Astrocyte of the cerebellum (primary cell): ENCODE measurements at regions not wholly inside any gene's neighbourhood (a gene's known extent, or its start where the extent isn't known, plus 50 kb on each side); places are given as distances from the start of the nearest gene placed in this dataset.
"Not testable (repeated sequence)": the region's sequence is repeated elsewhere in the genome, so short reads cannot be mapped to it uniquely, and the experiment has no call there.

Experiments used
- DNase-seq: peaks from one replicate; pipeline ENCODE4 v3.0.0-alpha.2; 2011; ENCODE audit warnings: low read depth
- H3K4me3 ChIP-seq: 2 replicates; pipeline ENCODE4 v1.5.1; 2011; ENCODE audit warnings: mild to moderate bottlenecking, low read depth, low read length, moderate library complexity
- in situ Hi-C: cut with HindIII; loops from 2 replicates; pipeline ENCODE4 v1.10.0; 2017; ENCODE audit warnings: low sequenced_read_pairs
- TF ChIP-seq, protein P1 (sequence below): IDR thresholded peaks from 2 replicates; pipeline ENCODE4 v1.5.1; 2012; ENCODE audit warnings: low read length, low read depth, moderate library complexity, mild to moderate bottlenecking; ENCODE audit errors: missing control alignments

DNA sequence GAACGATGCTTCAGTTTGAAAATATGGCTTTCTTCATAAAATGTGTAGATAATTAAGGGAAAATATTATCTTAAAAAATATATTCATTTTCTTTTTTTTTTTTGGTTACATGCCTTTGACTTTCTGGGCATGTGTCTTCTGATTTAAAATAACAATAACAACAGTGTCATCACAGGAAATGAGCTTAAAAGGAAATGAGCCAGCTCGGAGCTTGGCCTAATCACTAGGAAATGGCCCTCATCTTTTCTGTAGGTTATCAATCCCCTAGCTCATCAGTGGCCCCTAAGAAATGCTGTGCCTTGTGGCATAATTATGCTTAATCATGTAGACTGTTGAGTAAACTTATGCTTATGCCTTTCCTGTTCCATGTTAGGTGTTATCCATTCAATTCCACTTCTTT, 141.8 kb upstream of the FHL2 start:
- TF ChIP-seq, protein P1, sequence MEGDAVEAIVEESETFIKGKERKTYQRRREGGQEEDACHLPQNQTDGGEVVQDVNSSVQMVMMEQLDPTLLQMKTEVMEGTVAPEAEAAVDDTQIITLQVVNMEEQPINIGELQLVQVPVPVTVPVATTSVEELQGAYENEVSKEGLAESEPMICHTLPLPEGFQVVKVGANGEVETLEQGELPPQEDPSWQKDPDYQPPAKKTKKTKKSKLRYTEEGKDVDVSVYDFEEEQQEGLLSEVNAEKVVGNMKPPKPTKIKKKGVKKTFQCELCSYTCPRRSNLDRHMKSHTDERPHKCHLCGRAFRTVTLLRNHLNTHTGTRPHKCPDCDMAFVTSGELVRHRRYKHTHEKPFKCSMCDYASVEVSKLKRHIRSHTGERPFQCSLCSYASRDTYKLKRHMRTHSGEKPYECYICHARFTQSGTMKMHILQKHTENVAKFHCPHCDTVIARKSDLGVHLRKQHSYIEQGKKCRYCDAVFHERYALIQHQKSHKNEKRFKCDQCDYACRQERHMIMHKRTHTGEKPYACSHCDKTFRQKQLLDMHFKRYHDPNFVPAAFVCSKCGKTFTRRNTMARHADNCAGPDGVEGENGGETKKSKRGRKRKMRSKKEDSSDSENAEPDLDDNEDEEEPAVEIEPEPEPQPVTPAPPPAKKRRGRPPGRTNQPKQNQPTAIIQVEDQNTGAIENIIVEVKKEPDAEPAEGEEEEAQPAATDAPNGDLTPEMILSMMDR: no peak
- H3K4me3 ChIP-seq: no peak overlapping the region
- no peak for DNase-seq
- in situ Hi-C loops: no loop called here

DNA sequence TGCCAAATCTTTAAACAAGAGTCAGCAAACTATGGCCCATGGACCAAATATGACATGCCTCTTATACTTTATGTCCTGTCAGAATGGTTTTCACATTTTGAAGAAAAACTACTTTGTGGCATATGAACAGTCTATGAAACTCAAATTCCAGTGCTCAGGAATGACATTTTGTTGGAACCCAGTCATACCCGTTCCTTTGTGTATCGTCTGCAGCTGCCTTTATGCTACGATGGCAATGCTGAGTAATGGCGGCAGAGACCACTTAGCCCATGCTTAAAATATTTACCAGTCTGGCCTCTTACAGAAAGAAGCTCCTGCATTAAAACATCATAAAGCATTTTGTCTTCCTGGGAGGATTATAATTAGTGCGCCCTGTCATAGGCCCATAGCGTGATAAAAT, 140.5 kb upstream of the FHL2 start:
- no peak overlapping the region for H3K4me3 ChIP-seq
- DNase-seq: no peak
- in situ Hi-C loops: no loop called here
- TF ChIP-seq, protein P1: no peak

DNA sequence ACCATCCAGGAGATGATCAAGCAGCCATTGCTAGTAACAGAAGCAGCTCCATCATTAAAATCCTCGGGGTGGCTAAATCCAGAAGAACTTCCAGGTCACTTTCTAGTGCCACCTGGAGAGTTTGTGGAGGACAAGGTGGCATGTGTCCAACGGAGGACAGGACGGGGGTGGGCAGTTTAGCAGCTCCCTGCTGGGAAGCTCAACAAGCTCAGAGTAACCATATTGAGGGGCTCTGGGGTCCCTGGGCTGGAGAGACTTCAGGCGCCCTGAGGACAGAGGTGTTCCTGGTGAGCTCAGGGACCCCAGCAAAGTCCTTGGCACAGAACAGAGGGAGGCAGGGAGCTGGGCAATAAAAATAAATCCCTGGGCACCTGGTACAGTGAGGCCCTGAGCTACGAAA, 140.0 kb upstream of the FHL2 start:
- DNase-seq: no peak
- in situ Hi-C loops: no loop called here
- H3K4me3 ChIP-seq: no peak overlapping the region
- TF ChIP-seq, protein P1: no peak

DNA sequence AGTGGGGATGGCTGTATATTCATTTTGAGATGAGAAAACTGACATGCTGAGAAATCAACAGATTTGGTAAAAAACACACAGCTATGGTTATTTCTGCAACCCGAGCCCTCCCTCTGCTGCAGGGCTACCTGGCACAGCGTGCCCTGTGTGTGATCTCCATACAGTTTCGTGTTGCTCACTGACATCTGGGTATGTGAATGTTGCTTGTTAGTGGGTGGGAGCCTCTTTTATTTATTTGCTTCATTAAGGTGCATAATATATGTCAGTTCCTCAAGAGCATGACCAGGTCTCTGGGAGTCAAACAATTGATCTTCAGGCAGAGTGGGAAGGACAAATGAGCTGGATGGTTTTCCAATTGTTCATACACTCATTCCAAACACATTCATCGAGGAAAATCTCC, 139.1 kb upstream of the FHL2 start:
- no peak overlapping the region for H3K4me3 ChIP-seq
- in situ Hi-C loops: no loop called here
- DNase-seq: no peak
- TF ChIP-seq, protein P1: no peak

DNA sequence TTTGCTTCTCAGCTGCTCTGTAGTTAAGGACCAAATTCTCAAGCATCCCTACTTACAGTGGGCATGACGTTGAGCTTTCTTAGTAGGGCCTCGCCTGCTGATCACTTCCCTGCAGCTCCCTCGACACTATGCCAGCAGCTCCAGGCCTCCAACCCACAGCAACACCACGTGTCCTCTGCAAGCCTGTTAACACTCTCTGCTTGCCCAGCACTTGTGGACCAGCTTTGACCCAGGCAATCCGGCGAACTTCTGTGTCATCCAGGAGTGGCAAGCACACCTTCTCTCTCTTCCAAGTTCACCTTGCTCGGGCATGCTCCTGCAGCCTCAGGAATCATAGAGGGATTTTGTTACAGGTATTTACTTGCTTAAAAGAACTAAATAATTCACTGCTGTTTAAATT, 138.6 kb upstream of the FHL2 start:
- TF ChIP-seq, protein P1: no peak
- no peak for DNase-seq
- in situ Hi-C loops: no loop called here
- H3K4me3 ChIP-seq: no peak overlapping the region

DNA sequence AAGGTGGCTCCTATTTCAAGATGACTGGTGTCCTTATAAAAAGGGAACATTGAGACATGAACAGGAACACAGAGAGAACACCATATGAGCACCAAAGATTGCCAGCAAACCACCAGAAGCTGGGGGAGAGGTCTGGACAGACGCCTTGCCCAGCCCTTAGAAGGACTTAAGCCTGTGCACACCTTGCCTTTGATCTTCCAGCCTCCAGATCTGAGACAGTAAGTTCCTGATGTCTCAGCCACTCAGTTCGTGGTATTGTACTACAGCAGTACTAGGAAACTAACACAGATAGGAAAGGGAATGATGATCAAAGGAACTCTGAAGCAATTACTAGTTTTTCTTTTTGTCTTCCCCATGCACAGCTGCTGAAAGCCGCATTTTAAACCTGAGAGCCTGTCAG, 137.3 kb upstream of the FHL2 start:
- no peak for DNase-seq
- in situ Hi-C loops: no loop called here
- TF ChIP-seq, protein P1: no peak
- no peak overlapping the region for H3K4me3 ChIP-seq

DNA sequence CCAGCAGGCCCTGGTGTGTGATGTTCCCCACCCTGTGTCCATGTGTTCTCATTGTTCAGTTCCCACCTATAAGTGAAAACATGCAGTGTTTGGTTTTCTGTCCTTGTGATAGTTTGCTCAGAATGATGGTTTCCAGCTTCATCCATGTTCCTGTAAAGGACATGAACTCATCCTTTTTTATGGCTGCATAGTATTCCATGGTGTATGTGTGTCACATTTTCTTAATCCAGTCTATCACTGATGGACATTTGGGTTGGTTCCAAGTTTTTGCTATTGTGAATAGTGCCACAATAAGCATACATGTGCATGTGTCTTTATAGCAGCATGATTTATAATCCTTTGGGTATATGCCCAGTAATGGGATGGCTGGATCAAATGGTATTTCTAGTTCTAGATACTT, 130.4 kb upstream of the FHL2 start:
- H3K4me3 ChIP-seq, in situ Hi-C loops: not testable (repeated sequence)

More for the DNA sequence above, 130.4 kb upstream of the FHL2 start:
- not testable (repeated sequence) for DNase-seq
